Retinal pigment epithelial cell (primary cell): ENCODE measurements at regions not wholly inside any gene's neighbourhood (a gene's known extent, or its start where the extent isn't known, plus 50 kb on each side); places are given as distances from the start of the nearest gene placed in this dataset.

Source experiments
- DNase-seq: peaks from one replicate; pipeline ENCODE4 v3.0.0-alpha.2; 2010; ENCODE audit warnings: low read depth
- H3K4me3 ChIP-seq: 2 replicates; pipeline ENCODE4 v1.5.1; 2011; ENCODE audit warnings: mild to moderate bottlenecking, low read length, control low read depth, moderate library complexity
- CTCF ChIP-seq: conservative IDR thresholded peaks from 2 replicates; pipeline ENCODE4 v1.5.1; 2011; ENCODE audit warnings: low read depth, low read length, control low read depth, inconsistent platforms

GRCh38 chr18:71012789-71013188, 723.9 kb downstream of the SOCS6 start:
- no peak for TF ChIP-seq CTCF
- no peak for DNase-seq
- no peak overlapping the region for H3K4me3 ChIP-seq

GRCh38 chr18:71011389-71011788, 722.5 kb downstream of the SOCS6 start:
- no peak for DNase-seq
- H3K4me3 ChIP-seq = no peak overlapping the region
- TF ChIP-seq CTCF = no peak

- no peak for TF ChIP-seq CTCF
- no peak for DNase-seq
- no peak overlapping the region for H3K4me3 ChIP-seq
These were observed 719.4 kb downstream of the SOCS6 start for GRCh38 chr18:71008257-71008656.

GRCh38 chr18:71001597-71001996, 712.8 kb downstream of the SOCS6 start:
- no peak for DNase-seq
- H3K4me3 ChIP-seq = no peak overlapping the region
- no peak for TF ChIP-seq CTCF

GRCh38 chr18:70998490-70998889, 709.6 kb downstream of the SOCS6 start:
- no peak for DNase-seq
- peak; percentile 39 for TF ChIP-seq CTCF
- no peak overlapping the region for H3K4me3 ChIP-seq

- no peak for TF ChIP-seq CTCF
- no peak overlapping the region for H3K4me3 ChIP-seq
- DNase-seq = peak; percentile 34
These were observed 705.3 kb downstream of the SOCS6 start for GRCh38 chr18:70994116-70994515.

GRCh38 chr18:70991577-70991976, 702.7 kb downstream of the SOCS6 start:
- no peak for TF ChIP-seq CTCF
- H3K4me3 ChIP-seq = no peak overlapping the region
- no peak for DNase-seq
